Astrocyte of the cerebellum (primary cell): ENCODE measurements at regions not wholly inside any gene's neighbourhood (a gene's known extent, or its start where the extent isn't known, plus 50 kb on each side); places are given as distances from the start of the nearest gene placed in this dataset.

Experiments used
- DNase-seq: peaks from one replicate; pipeline ENCODE4 v3.0.0-alpha.2; 2011; ENCODE audit warnings: low read depth
- H3K4me3 ChIP-seq: 2 replicates; pipeline ENCODE4 v1.5.1; 2011; ENCODE audit warnings: mild to moderate bottlenecking, low read depth, low read length, moderate library complexity
- CTCF ChIP-seq: IDR thresholded peaks from 2 replicates; pipeline ENCODE4 v1.5.1; 2012; ENCODE audit warnings: low read length, low read depth, moderate library complexity, mild to moderate bottlenecking; ENCODE audit errors: missing control alignments
- in situ Hi-C: cut with HindIII; loops from 2 replicates; pipeline ENCODE4 v1.10.0; 2017; ENCODE audit warnings: low sequenced_read_pairs

- H3K4me3 ChIP-seq: no peak overlapping the region
- DNase-seq: no peak
- TF ChIP-seq CTCF: no peak
- in situ Hi-C loops: no loop called here
Measured at GRCh38 chr20:8986631-8987030, 82.3 kb upstream of the PLCB4 start.

GRCh38 chr20:8990770-8991169 lies 78.1 kb upstream of the PLCB4 start:
- no peak for DNase-seq
- in situ Hi-C loops: no loop called here
- no peak for TF ChIP-seq CTCF
- H3K4me3 ChIP-seq: no peak overlapping the region

DNA sequence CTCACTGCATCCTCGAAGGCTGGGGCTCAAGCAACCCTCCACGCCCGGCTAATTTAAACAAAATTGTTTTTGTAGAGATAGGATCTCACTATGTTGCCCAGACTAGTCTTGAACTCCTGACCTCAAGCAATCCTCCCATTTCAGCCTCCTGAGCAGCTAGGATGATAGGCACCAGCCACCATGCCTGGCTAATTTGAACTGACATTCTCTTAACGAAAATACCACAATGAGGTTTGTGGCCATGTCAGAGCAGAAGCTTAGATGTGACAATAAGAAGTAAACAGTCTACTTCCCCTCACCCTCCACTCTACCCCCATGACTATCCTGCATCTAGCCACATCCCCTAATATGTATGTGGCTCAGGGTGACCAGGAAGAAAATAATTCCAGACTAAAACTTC lies 74.8 kb upstream of the PLCB4 start:
- no peak for TF ChIP-seq CTCF
- in situ Hi-C loops: no loop called here
- H3K4me3 ChIP-seq: no peak overlapping the region
- DNase-seq: no peak

- DNase-seq: no peak
- no peak for TF ChIP-seq CTCF
- in situ Hi-C loops: no loop called here
- no peak overlapping the region for H3K4me3 ChIP-seq
Measured at GRCh38 chr20:8995761-8996160, 73.1 kb upstream of the PLCB4 start.

- TF ChIP-seq CTCF: no peak
Measured at GRCh38 chr20:8996817-8997512, 71.9 kb upstream of the PLCB4 start.

GRCh38 chr20:8997701-8998117 lies 71.2 kb upstream of the PLCB4 start:
- DNase-seq: no peak
- H3K4me3 ChIP-seq: no peak overlapping the region
- in situ Hi-C loops: no loop called here
- no peak for TF ChIP-seq CTCF

More at GRCh38 chr20:8996817-8997512, 71.9 kb upstream of the PLCB4 start:
- DNase-seq: no peak
- H3K4me3 ChIP-seq: no peak overlapping the region
- in situ Hi-C loops: no loop called here
